GM18873 (cell line): ENCODE measurements at regions not wholly inside any gene's neighbourhood (a gene's known extent, or its start where the extent isn't known, plus 50 kb on each side); places are given as distances from the start of the nearest gene placed in this dataset.
"Not testable (repeated sequence)": the region's sequence is repeated elsewhere in the genome, so short reads cannot be mapped to it uniquely, and the experiment has no call there.

Source experiments
- ATAC-seq: cut with Tn5 transposase; IDR thresholded peaks from one replicate; pipeline ENCODE4 v1.9.1; 2021; ENCODE audit warnings: mild to moderate bottlenecking, moderate library complexity, moderate number of reproducible peaks; ENCODE audit not compliant: unreplicated experiment, low FRiP score

DNA sequence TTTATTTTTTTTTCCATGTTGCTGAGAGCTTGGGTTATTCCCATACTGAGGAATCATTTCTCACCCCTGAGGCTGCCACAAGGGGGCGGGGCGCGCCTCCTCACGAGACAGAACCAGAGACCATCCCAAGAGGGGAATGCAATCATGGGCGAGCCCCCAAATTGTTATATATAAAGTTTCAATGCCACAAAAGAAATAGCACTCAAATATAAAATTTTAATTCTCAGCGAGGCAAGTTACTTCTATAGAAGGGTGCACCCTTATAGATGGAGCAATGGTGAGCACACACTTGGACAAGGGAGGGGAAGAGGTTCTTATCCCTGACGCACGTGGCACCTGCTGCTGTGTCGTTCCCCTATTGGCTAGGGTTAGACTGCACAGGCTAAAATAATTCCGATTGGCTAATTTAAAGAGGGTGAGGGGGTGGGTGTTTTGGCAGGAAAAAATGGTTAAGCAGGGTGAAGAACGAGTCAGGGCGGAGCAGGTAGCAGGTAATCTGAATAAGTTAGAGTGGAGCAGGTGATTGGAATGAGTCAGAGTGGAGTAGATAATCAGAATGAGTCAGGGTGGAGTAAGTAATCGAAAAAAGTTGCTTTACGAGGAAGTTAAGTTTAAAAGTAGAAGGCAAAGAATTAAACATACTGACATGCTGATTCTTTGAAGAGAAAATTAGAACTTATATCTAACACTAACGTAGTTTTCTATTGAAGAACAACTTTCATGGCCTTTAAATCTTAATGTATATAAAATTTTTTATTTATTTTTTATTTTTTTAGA, 177.5 kb downstream of the MTCL1 start:
- no peak for ATAC-seq

DNA sequence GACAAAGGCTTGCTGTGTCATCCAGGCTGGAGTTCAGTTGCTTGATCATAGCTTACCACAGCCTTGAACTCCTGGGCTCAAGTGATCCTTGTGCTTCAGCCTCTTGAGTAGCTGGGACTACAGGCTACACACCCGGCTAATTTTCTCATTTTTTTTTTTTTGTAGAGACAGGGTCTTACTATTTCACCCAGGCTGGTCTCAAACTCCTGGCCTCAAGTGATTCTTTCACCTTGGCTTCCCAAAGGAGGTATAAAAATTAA, 178.0 kb downstream of the MTCL1 start:
- ATAC-seq, result no peak

DNA sequence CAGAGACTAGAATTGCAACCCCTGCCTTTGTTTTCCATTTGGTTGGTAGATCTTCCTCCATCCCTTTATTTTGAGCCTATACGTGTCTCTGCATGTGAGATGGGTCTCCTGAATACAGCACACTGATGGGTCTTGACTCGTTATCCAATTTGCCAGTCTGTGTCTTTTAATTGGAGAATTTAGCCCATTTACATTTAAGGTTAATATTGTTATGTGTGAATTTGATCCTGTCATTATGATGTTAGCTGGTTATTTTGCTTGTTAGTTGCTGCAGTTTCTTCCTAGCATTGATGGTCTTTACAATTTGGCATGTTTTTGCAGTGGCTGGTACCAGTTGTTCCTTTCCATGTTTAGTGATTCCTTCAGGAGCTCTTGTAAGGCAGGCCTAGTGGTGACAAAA, 182.5 kb downstream of the MTCL1 start:
- not testable (repeated sequence) for ATAC-seq

DNA sequence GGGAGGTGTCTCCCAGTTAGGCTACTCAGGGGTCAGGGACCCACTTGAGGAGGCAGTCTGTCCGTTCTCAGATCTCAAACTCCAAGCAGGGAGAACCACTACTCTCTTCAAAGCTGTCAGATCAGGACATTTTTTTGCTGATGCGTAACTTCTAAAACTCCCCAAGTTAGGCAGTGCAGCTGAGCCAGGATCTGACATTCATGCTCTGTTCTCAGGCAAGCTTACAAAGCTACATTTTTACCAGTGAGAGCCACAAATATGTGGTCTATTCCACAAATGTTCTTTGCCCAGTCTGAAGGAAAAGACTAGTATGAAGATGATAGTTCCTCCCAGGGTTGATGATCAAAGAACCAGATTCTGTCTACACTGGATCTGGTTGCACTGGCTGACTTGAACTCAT, 184.1 kb downstream of the MTCL1 start:
- ATAC-seq, result no peak

- not testable (repeated sequence) for ATAC-seq
Measured at GRCh38 chr18:8890503-8890902, 185.1 kb downstream of the MTCL1 start.

- no peak for ATAC-seq
Measured at GRCh38 chr18:8890957-8891464, 185.7 kb downstream of the MTCL1 start.

- ATAC-seq, result no peak
Measured at GRCh38 chr18:8893221-8893620, 187.9 kb downstream of the MTCL1 start.

DNA sequence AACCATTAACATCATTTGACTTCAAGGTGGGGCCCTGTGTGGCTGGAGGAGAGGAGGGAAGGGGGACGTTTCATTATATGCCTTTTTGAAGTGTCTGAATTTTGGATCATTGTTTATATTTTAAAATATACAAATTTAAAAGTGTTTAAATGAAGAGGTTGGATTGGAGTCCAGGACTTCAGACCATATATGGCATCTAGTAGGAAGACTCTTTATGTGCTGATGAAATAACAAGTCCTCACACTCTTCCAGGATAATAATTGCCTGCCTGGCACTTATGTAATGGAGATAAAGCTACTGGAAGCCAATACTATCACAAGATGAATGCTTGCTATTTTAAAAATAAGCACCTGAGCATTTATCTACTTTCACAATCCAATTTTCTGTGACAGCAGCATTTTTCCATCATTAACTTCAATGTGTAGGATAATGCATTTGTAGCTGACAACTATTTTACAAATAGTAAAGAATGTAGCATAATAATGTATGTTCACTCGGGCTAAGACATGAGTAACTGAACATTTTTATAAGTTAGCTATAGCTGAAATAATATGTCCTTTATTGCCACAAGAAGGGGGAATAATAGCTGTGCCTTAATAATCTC, 188.4 kb downstream of the MTCL1 start:
- ATAC-seq, result no peak

DNA sequence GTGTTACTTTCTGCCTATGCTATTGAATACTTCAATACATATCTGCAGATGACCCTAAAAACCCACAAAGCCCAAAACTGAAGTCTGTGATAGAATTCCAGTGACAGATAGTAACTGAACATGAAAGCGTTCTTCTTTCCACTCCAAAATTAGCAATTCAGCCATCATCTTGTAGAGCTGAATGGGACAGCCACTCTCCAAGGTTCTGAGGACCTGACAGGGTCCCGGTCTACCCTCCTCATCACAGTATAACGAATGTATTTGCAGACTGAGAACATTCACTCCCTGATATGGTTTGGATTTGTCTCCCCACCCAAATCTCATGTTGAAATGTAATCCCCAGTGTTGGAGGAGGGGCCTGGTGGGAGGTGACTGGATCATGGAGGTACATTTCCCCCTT, 189.5 kb downstream of the MTCL1 start:
- no peak for ATAC-seq

- no peak for ATAC-seq
Measured at GRCh38 chr18:8895341-8895740, 190.0 kb downstream of the MTCL1 start.

GRCh38 chr18:8895987-8896619, 190.7 kb downstream of the MTCL1 start:
- ATAC-seq, result no peak

DNA sequence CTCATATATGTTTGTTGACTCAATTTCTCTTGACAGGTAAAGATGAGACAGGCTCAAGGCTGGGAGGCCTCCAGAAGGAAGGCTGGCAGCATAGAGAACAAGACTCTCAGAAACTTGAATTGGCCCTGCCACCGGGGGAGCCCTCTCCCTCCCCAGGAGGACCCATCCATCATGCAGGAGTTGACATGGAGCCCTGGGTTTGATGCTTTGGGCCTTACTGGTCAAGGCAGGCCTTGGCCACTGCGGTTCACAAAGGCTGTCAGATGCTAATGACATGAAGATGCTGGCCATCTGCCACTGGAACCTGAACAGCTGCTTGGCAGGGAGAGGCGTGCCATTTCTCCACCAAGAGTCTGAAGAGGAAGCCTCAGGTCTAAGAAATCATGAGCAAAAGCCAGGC, 193.6 kb downstream of the MTCL1 start:
- no peak for ATAC-seq

DNA sequence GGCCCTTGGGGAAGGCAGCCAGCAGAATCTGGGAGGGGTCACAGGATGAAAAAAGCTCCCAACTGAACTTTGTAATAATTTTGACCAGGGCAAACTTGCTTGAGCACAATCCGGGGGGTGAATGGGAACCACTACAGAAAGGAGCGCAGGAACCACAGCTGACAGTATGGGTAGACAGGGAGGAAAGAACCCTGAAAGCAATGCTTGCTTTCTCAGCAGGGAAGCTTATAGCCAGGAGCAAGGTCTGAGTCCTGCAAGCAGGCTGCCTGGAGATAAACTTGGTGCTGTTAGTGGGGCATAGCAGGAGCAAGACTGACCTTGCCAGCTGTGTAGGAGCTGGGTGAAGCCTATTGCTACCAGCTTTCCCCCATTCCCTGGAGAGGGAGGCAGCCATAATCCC, 195.2 kb downstream of the MTCL1 start:
- ATAC-seq, result no peak

- ATAC-seq, result no peak
Measured at GRCh38 chr18:8901019-8901418, 195.7 kb downstream of the MTCL1 start.

DNA sequence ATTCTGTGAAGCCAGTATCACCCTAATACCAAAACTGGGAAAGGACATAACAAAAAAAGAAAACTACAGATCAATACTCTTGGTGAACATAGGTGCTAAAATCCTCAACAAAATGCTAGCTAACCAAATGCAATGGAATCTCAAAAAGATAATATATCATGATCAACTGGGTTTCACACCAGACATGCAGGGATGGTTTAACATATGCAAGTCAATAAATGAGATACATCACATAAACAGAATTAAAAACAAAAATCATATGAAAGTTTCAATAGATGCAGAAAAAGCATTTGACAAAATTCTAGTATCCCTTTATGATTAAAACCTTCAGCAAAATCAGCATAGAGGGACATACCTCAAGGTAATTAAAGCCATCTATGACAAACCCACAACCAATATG, 198.2 kb upstream of the NDUFV2 start:
- ATAC-seq, result no peak

- no peak for ATAC-seq
Measured at GRCh38 chr18:8908792-8909510, 193.5 kb upstream of the NDUFV2 start.

DNA sequence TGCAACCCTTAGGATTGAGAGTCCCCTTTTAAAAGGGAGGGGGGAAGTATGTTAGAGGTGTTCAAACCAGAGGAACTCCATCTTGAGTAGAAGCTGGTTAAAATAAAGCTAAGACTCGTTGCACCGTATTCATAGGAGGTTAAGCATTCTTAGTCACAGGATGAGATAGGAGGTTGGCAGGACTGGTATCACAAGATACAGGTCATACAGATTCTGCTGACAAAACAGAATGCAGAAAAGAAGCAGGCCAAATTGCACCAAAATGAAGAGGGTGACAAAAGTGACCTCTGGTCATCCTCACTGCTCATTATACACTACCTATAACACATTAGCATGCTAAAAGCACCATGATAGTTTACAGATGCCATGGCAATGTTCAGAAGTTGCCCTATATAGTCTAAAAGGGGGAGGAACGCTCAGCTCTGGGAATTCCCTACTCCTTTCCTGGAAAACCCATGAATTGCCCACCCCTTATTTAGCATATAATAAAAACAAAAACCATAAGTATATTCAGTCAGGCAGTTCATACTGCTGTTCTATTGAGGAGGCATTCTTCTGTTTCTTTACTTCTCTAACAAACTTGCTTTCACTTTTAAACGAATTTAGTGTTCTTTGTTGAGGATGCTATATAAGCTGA, 192.2 kb upstream of the NDUFV2 start:
- ATAC-seq, result no peak

- no peak for ATAC-seq
Measured at GRCh38 chr18:8910843-8911242, 191.7 kb upstream of the NDUFV2 start.

GRCh38 chr18:8911408-8912340, 190.8 kb upstream of the NDUFV2 start:
- no peak for ATAC-seq
